Karpas-422 (cell line): ENCODE measurements at regions not wholly inside any gene's neighbourhood (a gene's known extent, or its start where the extent isn't known, plus 50 kb on each side); places are given as distances from the start of the nearest gene placed in this dataset.
A peak's percentile ranks its signal among the peaks of the same experiment; 100 is the strongest.
"Not testable (repeated sequence)": the region's sequence is repeated elsewhere in the genome, so short reads cannot be mapped to it uniquely, and the experiment has no call there.

Experiments used
- DNase-seq: peaks from one replicate; pipeline ENCODE4 v3.0.0-alpha.2; 2015
- H2AFZ ChIP-seq: fragments of 200-600 bp; sonication (generic); 2 replicates; pipeline ENCODE4 v1.6.1; 2014; ENCODE audit warnings: antibody characterized with exemption, low read length, mixed read lengths
- H3K27ac ChIP-seq: fragments of 200-600 bp; sonication (generic); 2 replicates; pipeline ENCODE4 v1.5.1; 2014; ENCODE audit warnings: mild to moderate bottlenecking, low read length, moderate library complexity
- H3K27me3 ChIP-seq: fragments of 200-600 bp; sonication (generic); 2 replicates; pipeline ENCODE4 v1.6.1; 2014; ENCODE audit warnings: low read length, mixed read lengths
- H3K36me3 ChIP-seq: fragments of 200-600 bp; sonication (generic); 2 replicates; pipeline ENCODE4 v1.6.1; 2014; ENCODE audit warnings: low read length, mixed read lengths; ENCODE audit not compliant: insufficient read depth
- H3K4me1 ChIP-seq: fragments of 200-600 bp; sonication (generic); 2 replicates; pipeline ENCODE4 v1.6.1; 2014; ENCODE audit warnings: mild to moderate bottlenecking, low read length, mixed read lengths
- H3K4me2 ChIP-seq: fragments of 200-600 bp; sonication (generic); 2 replicates; pipeline ENCODE4 v1.6.1; 2014; ENCODE audit warnings: low read length, low read depth, mild to moderate bottlenecking; ENCODE audit not compliant: poor library complexity, severe bottlenecking
- H3K4me3 ChIP-seq: fragments of 200-600 bp; sonication (generic); 2 replicates; pipeline ENCODE4 v1.5.1; 2014; ENCODE audit warnings: mild to moderate bottlenecking, antibody characterized with exemption, low read length, mixed read lengths
- H3K79me2 ChIP-seq: fragments of 200-600 bp; sonication (generic); 2 replicates; pipeline ENCODE4 v1.6.1; 2014; ENCODE audit warnings: mild to moderate bottlenecking, low read length, mixed read lengths
- H3K9ac ChIP-seq: fragments of 200-600 bp; sonication (generic); 2 replicates; pipeline ENCODE4 v1.6.0; 2014; ENCODE audit warnings: low read length
- H3K9me2 ChIP-seq: fragments of 200-600 bp; sonication (generic), shearing (Covaris generic); replicated peaks from 2 replicates; pipeline ENCODE4 v1.6.0; 2014; ENCODE audit warnings: mild to moderate bottlenecking, low read length, moderate library complexity; ENCODE audit not compliant: insufficient read depth
- H3K9me3 ChIP-seq: fragments of 300-700, 200-600 bp; sonication (generic); 2 replicates; pipeline ENCODE4 v1.6.1; 2014; ENCODE audit warnings: low read length, mixed read lengths
- H4K20me1 ChIP-seq: fragments of 200-600 bp; sonication (generic); 2 replicates; pipeline ENCODE4 v1.6.1; 2014; ENCODE audit warnings: mild to moderate bottlenecking, antibody characterized with exemption, low read length, low read depth; ENCODE audit not compliant: insufficient read depth

GRCh38 chrY:10627116-10627515 is 1099.4 kb downstream of the TSPY10 start:
- Histone ChIP-seq H3K9me2 (no peaks in the 10 kb centered on the region), H3K27me3 (no peaks in the 10 kb centered on the region), H3K36me3 (no peaks in the 10 kb centered on the region), H3K79me2 (no peaks in the 10 kb centered on the region), H3K27ac (no peak overlapping the region), H3K4me1 (no peaks in the 10 kb centered on the region), H4K20me1 (no peaks in the 10 kb centered on the region), H3K4me3 (no peak overlapping the region), H2AFZ (no peak overlapping the region), H3K4me2 (no peak overlapping the region), H3K9me3 (no peaks in the 10 kb centered on the region), H3K9ac (no peak overlapping the region)
- DNase-seq: peak; percentile 72

- H3K9ac ChIP-seq, H3K36me3 ChIP-seq, H4K20me1 ChIP-seq, H3K9me2 ChIP-seq, H2AFZ ChIP-seq, H3K4me2 ChIP-seq, H3K79me2 ChIP-seq, H3K27me3 ChIP-seq, H3K4me1 ChIP-seq, H3K9me3 ChIP-seq, DNase-seq, H3K4me3 ChIP-seq, H3K27ac ChIP-seq: not testable (repeated sequence)
These were observed 1121.1 kb downstream of the TSPY10 start for GRCh38 chrY:10648813-10649212.

- not testable (repeated sequence) for H3K9me3 ChIP-seq, H3K27ac ChIP-seq, DNase-seq, H3K4me1 ChIP-seq, H3K4me3 ChIP-seq, H3K4me2 ChIP-seq, H4K20me1 ChIP-seq, H3K27me3 ChIP-seq, H3K9ac ChIP-seq, H3K36me3 ChIP-seq, H2AFZ ChIP-seq, H3K9me2 ChIP-seq, H3K79me2 ChIP-seq
These were observed 1129.4 kb downstream of the TSPY10 start for GRCh38 chrY:10657120-10657519.

GRCh38 chrY:10666785-10667184 is 1139.1 kb downstream of the TSPY10 start:
- H3K79me2 ChIP-seq: no peaks in the 10 kb centered on the region
- no peak overlapping the region for H3K9ac ChIP-seq
- no peaks in the 10 kb centered on the region for H4K20me1 ChIP-seq
- no peaks in the 10 kb centered on the region for H3K9me3 ChIP-seq
- H3K4me2 ChIP-seq: no peak overlapping the region
- H3K4me1 ChIP-seq: no peaks in the 10 kb centered on the region
- H3K27ac ChIP-seq: no peak overlapping the region
- H2AFZ ChIP-seq: no peak overlapping the region
- no peaks in the 10 kb centered on the region for H3K9me2 ChIP-seq
- DNase-seq: no peak
- no peaks in the 10 kb centered on the region for H3K36me3 ChIP-seq
- no peaks in the 10 kb centered on the region for H3K27me3 ChIP-seq
- H3K4me3 ChIP-seq: no peak overlapping the region

- no peaks in the 10 kb centered on the region for H3K4me1 ChIP-seq
- no peak for DNase-seq
- H3K9me3 ChIP-seq: no peaks in the 10 kb centered on the region
- H3K4me2 ChIP-seq: no peak overlapping the region
- no peaks in the 10 kb centered on the region for H3K36me3 ChIP-seq
- no peaks in the 10 kb centered on the region for H3K9me2 ChIP-seq
- no peak overlapping the region for H3K4me3 ChIP-seq
- H3K27ac ChIP-seq: no peak overlapping the region
- no peaks in the 10 kb centered on the region for H3K79me2 ChIP-seq
- no peak overlapping the region for H2AFZ ChIP-seq
- no peak overlapping the region for H3K9ac ChIP-seq
- H3K27me3 ChIP-seq: no peaks in the 10 kb centered on the region
- no peaks in the 10 kb centered on the region for H4K20me1 ChIP-seq
These were observed 1158.7 kb downstream of the TSPY10 start for GRCh38 chrY:10686414-10686813.
